Endothelial cell of umbilical vein (primary cell): ENCODE measurements at regions not wholly inside any gene's neighbourhood (a gene's known extent, or its start where the extent isn't known, plus 50 kb on each side); places are given as distances from the start of the nearest gene placed in this dataset.

Source experiments
- BruUV-seq: library from RNA; stranded (reverse); fragments of 400-500 nt; replicated peaks from 2 replicates; lab custom pipeline; 2021; lab: Mats Ljungman, UMichigan
- CTCF ChIA-PET: fragments of 300-600, 350-600 bp; sonication (Branson Sonifier 250); formaldehyde crosslinking; loops from one replicate; lab custom pipeline; 2021; ENCODE audit warnings: antibody characterized with exemption, inconsistent platforms; lab: Charles Lee
- POLR2A ChIA-PET: fragments of 300-600, 350-600 bp; sonication (Branson Sonifier 250); formaldehyde crosslinking; loops from one replicate; lab custom pipeline; 2021; ENCODE audit warnings: antibody characterized with exemption, inconsistent platforms; lab: Charles Lee
- DNase-seq: peaks from one replicate; pipeline ENCODE4 v3.0.0-alpha.2; 2011; ENCODE audit warnings: low read depth, low spot score
- FAIRE-seq: peaks from 2 replicates; lab custom pipeline; 2011; peaks lifted over from hg19 to GRCh38; lab: Jason Lieb, UNC
- H2AFZ ChIP-seq: 2 replicates; pipeline ENCODE4 v1.6.0; 2012; ENCODE audit warnings: low read depth, low read length, control low read depth, inconsistent platforms
- H3K27ac ChIP-seq: 2 replicates; pipeline ENCODE4 v1.5.1; 2011; ENCODE audit warnings: low read depth, mild to moderate bottlenecking, control low read depth, low read length, moderate library complexity; ENCODE audit not compliant: insufficient read depth
- H3K27me3 ChIP-seq, 2 experiments: 2 replicates each; pipeline versions ENCODE4 v1.6.0 to v1.6.1; 2011; ENCODE audit warnings: low read length in 2 of 2, mixed read lengths in 1 of 2; ENCODE audit not compliant: control insufficient read depth in 2 of 2, insufficient read depth in 2 of 2
- H3K36me3 ChIP-seq, 2 experiments: 2 replicates in 1 of 2; 3 replicates in 1 of 2; pipeline ENCODE4 v1.5.1; 2011; ENCODE audit warnings: low read length in 2 of 2, mild to moderate bottlenecking in 1 of 2, moderate library complexity in 1 of 2; ENCODE audit not compliant: control insufficient read depth in 2 of 2, insufficient read depth in 2 of 2; ENCODE audit errors: extremely low read depth in 1 of 2
- H3K4me1 ChIP-seq: 3 replicates; pipeline ENCODE4 v1.5.1; 2011; ENCODE audit warnings: mild to moderate bottlenecking, low read length; ENCODE audit not compliant: control insufficient read depth, insufficient read depth; ENCODE audit errors: extremely low read depth
- H3K4me2 ChIP-seq: 2 replicates; pipeline ENCODE4 v1.6.1; 2011; ENCODE audit warnings: low read length, control low read depth, mixed read lengths; ENCODE audit not compliant: insufficient read depth
- H3K4me3 ChIP-seq, 3 experiments: fragments of 200-600 bp in 1 of 3; sonication (generic), shearing (Covaris generic) in 1 of 3; replicated peaks in 1 of 3; 2 replicates each; pipeline ENCODE4 v1.5.1; 2011 to 2016; ENCODE audit warnings: control low read depth in 3 of 3, low read length in 3 of 3, mild to moderate bottlenecking in 2 of 3, inconsistent platforms in 1 of 3, low read depth in 1 of 3, moderate library complexity in 1 of 3; ENCODE audit not compliant: insufficient read depth in 1 of 3
- H3K79me2 ChIP-seq: 2 replicates; pipeline ENCODE4 v1.6.0; 2012; ENCODE audit warnings: low read length, inconsistent platforms; ENCODE audit not compliant: control insufficient read depth, insufficient read depth
- H3K9ac ChIP-seq: replicated peaks from 2 replicates; pipeline ENCODE3; 2011; ENCODE audit warnings: low read length, control low read depth; ENCODE audit not compliant: insufficient read depth; ENCODE audit errors: extremely low read depth
- H3K9me1 ChIP-seq: replicated peaks from 3 replicates; pipeline ENCODE4 v1.6.0; 2011; ENCODE audit warnings: mild to moderate bottlenecking, low read length; ENCODE audit not compliant: control insufficient read depth, insufficient read depth; ENCODE audit errors: extremely low read depth
- H3K9me3 ChIP-seq: replicated peaks from 2 replicates; pipeline ENCODE4 v1.5.1; 2012; ENCODE audit warnings: low read length, inconsistent platforms; ENCODE audit not compliant: control insufficient read depth, insufficient read depth
- H4K20me1 ChIP-seq: replicated peaks from 2 replicates; pipeline ENCODE3; 2011; ENCODE audit warnings: mild to moderate bottlenecking, low read length; ENCODE audit not compliant: control insufficient read depth, insufficient read depth; ENCODE audit errors: extremely low read depth
- EZH2 ChIP-seq: IDR thresholded peaks from 2 replicates; pipeline ENCODE4 v1.6.1; 2012; ENCODE audit warnings: borderline replicate concordance, low read depth, mild to moderate bottlenecking, moderate library complexity, low read length, inconsistent platforms; ENCODE audit not compliant: severe bottlenecking
- FOS ChIP-seq: IDR thresholded peaks from 2 replicates; pipeline ENCODE4 v1.6.1; 2011; ENCODE audit warnings: mild to moderate bottlenecking, low read length, moderate library complexity, borderline replicate concordance; ENCODE audit not compliant: insufficient read depth
- GATA2 ChIP-seq: IDR thresholded peaks from 2 replicates; pipeline ENCODE4 v1.7.0; 2011; ENCODE audit warnings: low read depth, mild to moderate bottlenecking, moderate library complexity, mixed read lengths, low read length; ENCODE audit not compliant: insufficient read length, insufficient read depth
- JUN ChIP-seq: IDR thresholded peaks from 2 replicates; pipeline ENCODE4 v1.6.1; 2011; ENCODE audit warnings: borderline replicate concordance, low read depth; ENCODE audit not compliant: insufficient read length, insufficient read depth
- MYC ChIP-seq: IDR thresholded peaks from one replicate; pipeline ENCODE4 v1.6.1; 2011; ENCODE audit warnings: mild to moderate bottlenecking, low read depth, low read length
- POLR2A ChIP-seq: IDR thresholded peaks from 2 replicates; pipeline ENCODE4 v1.6.1; 2012; ENCODE audit warnings: low read depth, mild to moderate bottlenecking, control low read depth, low read length
- POLR2AphosphoS5 ChIP-seq: IDR thresholded peaks from 2 replicates; pipeline ENCODE4 v1.6.1; 2012; ENCODE audit warnings: low read depth, mild to moderate bottlenecking, control low read depth, low read length, moderate library complexity; ENCODE audit not compliant: insufficient read depth
- dilution Hi-C: fragments of 300-500 bp; cut with MboI; formaldehyde crosslinking; loops from one replicate; pipeline ENCODE4 v1.15.0; 2019; ENCODE audit warnings: low sequenced_read_pairs; ENCODE audit not compliant: extremely low pct_ligation_motif_present
- intact Hi-C: fragments of 100-400 bp; cut with micrococcal nuclease; formaldehyde crosslinking; loops from one replicate; pipeline ENCODE4 v1.10.0; 2022
- TF ChIP-seq, protein P1 (sequence below), 2 donors: IDR thresholded peaks; 1 replicate in 1 of 2; 2 replicates in 1 of 2; pipeline ENCODE4 v1.5.1; 2011; ENCODE audit warnings: low read length in 2 of 2, mild to moderate bottlenecking in 2 of 2, moderate library complexity in 2 of 2, control low read depth in 1 of 2, inconsistent platforms in 1 of 2, low read depth in 1 of 2; ENCODE audit not compliant: insufficient read depth in 1 of 2; ENCODE audit errors: extremely low read depth in 1 of 2
- TF ChIP-seq, protein P2 (sequence below): IDR thresholded peaks from 2 replicates; pipeline ENCODE4 v1.6.1; 2011; ENCODE audit not compliant: insufficient read depth, insufficient read length

DNA sequence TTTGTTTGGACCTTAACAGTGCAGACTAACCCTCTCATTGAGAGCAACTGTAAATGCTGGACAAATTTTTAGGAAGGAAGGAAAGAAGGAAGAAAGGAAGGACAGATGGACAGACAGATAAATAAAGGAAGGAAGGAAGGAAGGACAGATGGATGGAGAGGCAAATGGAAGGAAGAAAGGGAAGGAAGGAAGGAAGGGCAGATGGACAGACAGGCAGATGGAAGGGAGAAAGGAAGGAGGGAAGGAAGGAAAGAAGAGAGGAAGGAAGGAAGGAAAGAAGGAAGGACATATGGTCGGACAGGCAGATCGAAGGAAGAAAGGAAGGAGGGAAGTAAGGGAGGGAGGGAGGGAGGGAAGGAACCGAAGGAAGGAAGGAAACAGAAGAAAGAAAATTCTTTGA is 388.5 kb upstream of the CDH4 start:
- Histone ChIP-seq H3K4me1 (no peaks in the 10 kb centered on the region), H4K20me1 (no peaks in the 10 kb centered on the region), H3K9me1 (no peaks in the 10 kb centered on the region), H2AFZ (no peak overlapping the region), H3K4me3 (no peak overlapping the region), H3K36me3 (no peaks in the 10 kb centered on the region), H3K27ac (no peak overlapping the region), H3K4me2 (no peak overlapping the region), H3K79me2 (no peaks in the 10 kb centered on the region), H3K9ac (no peak overlapping the region), H3K9me3 (no peaks in the 10 kb centered on the region), H3K27me3 (no peaks in the 10 kb centered on the region)
- ChIA-PET POLR2A (no interaction called here), CTCF (no interaction called here)
- TF ChIP-seq, protein P1, sequence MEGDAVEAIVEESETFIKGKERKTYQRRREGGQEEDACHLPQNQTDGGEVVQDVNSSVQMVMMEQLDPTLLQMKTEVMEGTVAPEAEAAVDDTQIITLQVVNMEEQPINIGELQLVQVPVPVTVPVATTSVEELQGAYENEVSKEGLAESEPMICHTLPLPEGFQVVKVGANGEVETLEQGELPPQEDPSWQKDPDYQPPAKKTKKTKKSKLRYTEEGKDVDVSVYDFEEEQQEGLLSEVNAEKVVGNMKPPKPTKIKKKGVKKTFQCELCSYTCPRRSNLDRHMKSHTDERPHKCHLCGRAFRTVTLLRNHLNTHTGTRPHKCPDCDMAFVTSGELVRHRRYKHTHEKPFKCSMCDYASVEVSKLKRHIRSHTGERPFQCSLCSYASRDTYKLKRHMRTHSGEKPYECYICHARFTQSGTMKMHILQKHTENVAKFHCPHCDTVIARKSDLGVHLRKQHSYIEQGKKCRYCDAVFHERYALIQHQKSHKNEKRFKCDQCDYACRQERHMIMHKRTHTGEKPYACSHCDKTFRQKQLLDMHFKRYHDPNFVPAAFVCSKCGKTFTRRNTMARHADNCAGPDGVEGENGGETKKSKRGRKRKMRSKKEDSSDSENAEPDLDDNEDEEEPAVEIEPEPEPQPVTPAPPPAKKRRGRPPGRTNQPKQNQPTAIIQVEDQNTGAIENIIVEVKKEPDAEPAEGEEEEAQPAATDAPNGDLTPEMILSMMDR (IDR thresholded peaks at IDR 0.05; ENCODE audit: extremely low read depth in 1 of 2, insufficient read depth in 1 of 2, low read depth in 1 of 2, low read length in 2 of 2): no peak
- TF ChIP-seq FOS (no peak), POLR2A (no peak), POLR2AphosphoS5 (no peak), MYC (no peak), JUN (no peak), EZH2 (no peak), GATA2 (no peak)
- TF ChIP-seq, protein P2, sequence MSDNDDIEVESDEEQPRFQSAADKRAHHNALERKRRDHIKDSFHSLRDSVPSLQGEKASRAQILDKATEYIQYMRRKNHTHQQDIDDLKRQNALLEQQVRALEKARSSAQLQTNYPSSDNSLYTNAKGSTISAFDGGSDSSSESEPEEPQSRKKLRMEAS: no peak
- no peak for FAIRE-seq
- intact Hi-C loops (loop anchor here (2.0 kb wide), 1 partner anchor 55 kb away; no protein-coding TSS in a partner anchor), dilution Hi-C loops (no loop called here)
- DNase-seq: no peak
- no TSS peak for BruUV-seq
